IMR-90 (cell line): ENCODE measurements at regions not wholly inside any gene's neighbourhood (a gene's known extent, or its start where the extent isn't known, plus 50 kb on each side); places are given as distances from the start of the nearest gene placed in this dataset.

Source experiments
- ATAC-seq: fragments of 200-7000 bp; cut with Tn5 transposase; 2 replicates; pipeline ENCODE4 v1.9.1; 2020; ENCODE audit warnings: low read depth, mild to moderate bottlenecking, moderate library complexity
- BruUV-seq: library from RNA; stranded (reverse); fragments of 400-500 nt; replicated peaks from 2 replicates; lab custom pipeline; 2021; lab: Mats Ljungman, UMichigan
- CTCF ChIA-PET: fragments of 300-600 bp; formaldehyde crosslinking; extraction: SDS; loops from one replicate; lab custom pipeline; 2021; ENCODE audit warnings: antibody characterized with exemption; lab: Yijun Ruan, JAX
- POLR2A ChIA-PET: fragments of 300-600 bp; sonication (Branson Sonifier 250); formaldehyde crosslinking; loops from one replicate; lab custom pipeline; 2022; ENCODE audit warnings: antibody characterized with exemption; ENCODE audit not compliant: unreplicated experiment; lab: Charles Lee
- DNase-seq: peaks from one replicate; pipeline ENCODE4 v3.0.0; 2013
- H2AFZ ChIP-seq: replicated peaks from 2 replicates; pipeline ENCODE3; 2013; ENCODE audit warnings: low read length, mild to moderate bottlenecking; ENCODE audit not compliant: poor library complexity
- H2AK5ac ChIP-seq: 2 replicates; pipeline ENCODE4 v1.6.1; 2013; ENCODE audit warnings: low read depth, low read length, inconsistent platforms
- H2AK9ac ChIP-seq: replicated peaks from 2 replicates; pipeline ENCODE3; 2013; ENCODE audit warnings: mild to moderate bottlenecking, low read depth, low read length, moderate library complexity; ENCODE audit not compliant: poor library complexity
- H2BK120ac ChIP-seq: 2 replicates; pipeline ENCODE4 v1.6.1; 2013; ENCODE audit warnings: low read depth, low read length, inconsistent platforms
- H2BK15ac ChIP-seq: 3 replicates; pipeline ENCODE4 v1.6.1; 2013; ENCODE audit warnings: low read depth, low read length, inconsistent platforms
- H2BK20ac ChIP-seq: 2 replicates; pipeline ENCODE4 v1.6.1; 2013; ENCODE audit warnings: low read depth, mild to moderate bottlenecking, inconsistent platforms, low read length, moderate library complexity
- H2BK5ac ChIP-seq: 2 replicates; pipeline ENCODE4 v1.6.1; 2013; ENCODE audit warnings: mild to moderate bottlenecking, low read depth, low read length, inconsistent platforms; ENCODE audit not compliant: poor library complexity, severe bottlenecking
- H3K14ac ChIP-seq: replicated peaks from 2 replicates; pipeline ENCODE4 v1.6.1; 2013; ENCODE audit warnings: low read depth, low read length, inconsistent platforms
- H3K18ac ChIP-seq: 2 replicates; pipeline ENCODE4 v1.6.1; 2013; ENCODE audit warnings: low read depth, low read length, control low read depth
- H3K23ac ChIP-seq: 2 replicates; pipeline ENCODE4 v1.6.1; 2013; ENCODE audit warnings: low read depth, low read length, inconsistent platforms
- H3K27ac ChIP-seq: 2 replicates; pipeline ENCODE4 v1.5.1; 2013; ENCODE audit warnings: mild to moderate bottlenecking, control low read depth, low read length; ENCODE audit not compliant: insufficient read depth
- H3K27me3 ChIP-seq: 2 replicates; pipeline ENCODE4 v1.6.1; 2013; ENCODE audit warnings: low read length; ENCODE audit not compliant: control insufficient read depth, insufficient read depth
- H3K36me3 ChIP-seq: 2 replicates; pipeline ENCODE4 v1.6.1; 2013; ENCODE audit warnings: low read length, mixed read lengths; ENCODE audit not compliant: control insufficient read depth, insufficient read depth
- H3K4ac ChIP-seq: 2 replicates; pipeline ENCODE4 v1.6.1; 2013; ENCODE audit warnings: low read depth, low read length, inconsistent platforms
- H3K4me1 ChIP-seq: 2 replicates; pipeline ENCODE4 v1.6.1; 2013; ENCODE audit warnings: low read length, mixed read lengths; ENCODE audit not compliant: control insufficient read depth, insufficient read depth
- H3K4me2 ChIP-seq: 2 replicates; pipeline ENCODE4 v1.6.1; 2013; ENCODE audit warnings: low read depth, mild to moderate bottlenecking, control low read depth, low read length, moderate library complexity
- H3K4me3 ChIP-seq: 2 replicates; pipeline ENCODE4 v1.5.1; 2013; ENCODE audit warnings: low read depth, mild to moderate bottlenecking, control low read depth, low read length, moderate library complexity; ENCODE audit not compliant: insufficient read depth
- H3K56ac ChIP-seq: 2 replicates; pipeline ENCODE4 v1.6.1; 2013; ENCODE audit warnings: low read length, inconsistent platforms; ENCODE audit not compliant: insufficient read depth; ENCODE audit errors: extremely low read depth
- H3K79me1 ChIP-seq, 2 experiments: 2 replicates each; pipeline ENCODE4 v1.6.1; 2013; ENCODE audit warnings: low read length in 2 of 2, inconsistent platforms in 1 of 2, low read depth in 1 of 2
- H3K9ac ChIP-seq: 2 replicates; pipeline ENCODE4 v1.6.1; 2013; ENCODE audit warnings: low read depth, low read length, control low read depth
- H3K9me1 ChIP-seq: 2 replicates; pipeline ENCODE4 v1.6.1; 2013; ENCODE audit warnings: low read length, inconsistent platforms; ENCODE audit not compliant: insufficient read depth
- H3K9me3 ChIP-seq: 2 replicates; pipeline ENCODE4 v1.6.1; 2013; ENCODE audit warnings: low read length; ENCODE audit not compliant: control insufficient read depth, insufficient read depth
- H4K20me1 ChIP-seq: 2 replicates; pipeline ENCODE4 v1.6.1; 2013; ENCODE audit warnings: low read length, inconsistent platforms; ENCODE audit not compliant: insufficient read depth
- H4K5ac ChIP-seq: 2 replicates; pipeline ENCODE4 v1.6.1; 2013; ENCODE audit warnings: mild to moderate bottlenecking, low read depth, low read length, control low read depth
- H4K8ac ChIP-seq, 2 experiments: 2 replicates each; pipeline ENCODE4 v1.6.1; 2013; ENCODE audit warnings: low read depth in 2 of 2, low read length in 2 of 2, control low read depth in 1 of 2, inconsistent platforms in 1 of 2
- H4K91ac ChIP-seq: 2 replicates; pipeline ENCODE4 v1.6.1; 2013; ENCODE audit warnings: low read depth, low read length, inconsistent platforms; ENCODE audit not compliant: insufficient read depth
- BHLHE40 ChIP-seq: fragments of 150-350 bp; IDR thresholded peaks from 2 replicates; pipeline ENCODE4 v1.6.1; 2016; ENCODE audit warnings: mild to moderate bottlenecking, low read depth, low read length
- CHD1 ChIP-seq: IDR thresholded peaks from 2 replicates; pipeline ENCODE4 v1.6.1; 2012; ENCODE audit warnings: low read depth, low read length, improper control_type of control experiment
- FOS ChIP-seq: fragments of 150-350 bp; IDR thresholded peaks from 2 replicates; pipeline ENCODE4 v1.6.1; 2016; ENCODE audit warnings: low read depth, low read length
- MAZ ChIP-seq: IDR thresholded peaks from 2 replicates; pipeline ENCODE4 v1.6.1; 2012; ENCODE audit warnings: low read depth, mild to moderate bottlenecking, low read length, improper control_type of control experiment, moderate library complexity, borderline replicate concordance
- MXI1 ChIP-seq: IDR thresholded peaks from 2 replicates; pipeline ENCODE4 v1.6.1; 2012; ENCODE audit warnings: low read depth, mild to moderate bottlenecking, low read length, moderate library complexity, borderline replicate concordance
- NFE2L2 ChIP-seq: fragments of 150-350 bp; IDR thresholded peaks from 2 replicates; pipeline ENCODE4 v1.6.1; 2016; ENCODE audit warnings: low read depth, mild to moderate bottlenecking, low read length
- POLR2A ChIP-seq: IDR thresholded peaks from 2 replicates; pipeline ENCODE4 v1.6.1; 2012; ENCODE audit warnings: mild to moderate bottlenecking, low read depth, low read length
- RAD21 ChIP-seq: IDR thresholded peaks from 2 replicates; pipeline ENCODE4 v1.6.1; 2012; ENCODE audit warnings: low read length, improper control_type of control experiment
- RCOR1 ChIP-seq: IDR thresholded peaks from 2 replicates; pipeline ENCODE4 v1.6.1; 2012; ENCODE audit warnings: mild to moderate bottlenecking, low read length, improper control_type of control experiment; ENCODE audit not compliant: insufficient replicate concordance
- RFX5 ChIP-seq: IDR thresholded peaks from 2 replicates; pipeline ENCODE4 v1.8.0; 2012; ENCODE audit warnings: low read depth, mild to moderate bottlenecking, low read length, moderate library complexity
- SMC3 ChIP-seq: fragments of 150-350 bp; IDR thresholded peaks from 2 replicates; pipeline ENCODE4 v1.6.1; 2016; ENCODE audit warnings: low read depth, mild to moderate bottlenecking, antibody characterized with exemption, low read length, moderate library complexity
- WGBS, 2 experiments: methylation state at CpG; one replicate each; pipeline versions ENCODE4 v1.1.5 to v1.1.7; 2013; ENCODE audit warnings: missing lambda C conversion rate in 2 of 2; ENCODE audit not compliant: insufficient read length in 1 of 2; ENCODE audit errors: extremely low coverage in 2 of 2; 5-methylcytosine and 5-hydroxymethylcytosine counted together
- dilution Hi-C: fragments of 300-500 bp; cut with HindIII; formaldehyde crosslinking; loops from one replicate; pipeline ENCODE4 v1.14.3; 2018; ENCODE audit warnings: low sequenced_read_pairs; ENCODE audit not compliant: unreplicated experiment
- in situ Hi-C: fragments of 300-500 bp; cut with MboI; formaldehyde crosslinking; loops from 3 replicates; pipeline ENCODE4 v1.14.3; 2019; ENCODE audit warnings: low sequenced_read_pairs, inconsistent platforms, mixed read lengths
- intact Hi-C: fragments of 100-400 bp; cut with micrococcal nuclease; formaldehyde crosslinking; loops from 2 replicates; pipeline ENCODE4 v1.10.0; 2022

GRCh38 chr6:166839569-166839968 is 116.8 kb downstream of the RNASET2 start:
- Histone ChIP-seq H2AK5ac (no peak overlapping the region), H2AFZ (no peak overlapping the region), H3K4ac (no peak overlapping the region), H3K79me1 (no peaks in the 10 kb centered on the region), H3K4me3 (no peak overlapping the region), H3K14ac (no peak overlapping the region), H2BK15ac (no peak overlapping the region), H3K27ac (no peak overlapping the region), H2BK120ac (no peak overlapping the region), H4K5ac (no peak overlapping the region), H3K9ac (no peak overlapping the region), H3K23ac (no peak overlapping the region), H4K8ac (no peak overlapping the region), H2BK5ac (no peak overlapping the region), H4K91ac (no peak overlapping the region), H3K56ac (no peak overlapping the region), H3K27me3 (no peaks in the 10 kb centered on the region), H3K4me1 (no peaks in the 10 kb centered on the region), H2AK9ac (no peak overlapping the region), H3K18ac (no peak overlapping the region), H3K9me1 (no peaks in the 10 kb centered on the region), H3K9me3 (peaks cover 5% of the 10 kb centered on the region; the same call in 1 of the 2 replicates), H3K4me2 (no peak overlapping the region), H4K20me1 (no peaks in the 10 kb centered on the region), H3K36me3 (no peaks in the 10 kb centered on the region), H2BK20ac (no peak overlapping the region)
- no peak for DNase-seq
- dilution Hi-C loops: no loop called here
- POLR2A ChIA-PET: no interaction called here
- in situ Hi-C loops: no loop called here
- no peak for ATAC-seq
- CTCF ChIA-PET: no interaction called here
- no TSS peak for BruUV-seq
- TF ChIP-seq FOS (no peak), BHLHE40 (no peak), RAD21 (no peak), MAZ (no peak), NFE2L2 (no peak), SMC3 (no peak), RFX5 (no peak), POLR2A (no peak), CHD1 (no peak), MXI1 (no peak), RCOR1 (no peak)
- intact Hi-C loops: no loop called here
- WGBS, 2 experiments: no CpG with 5 or more reads among the region's 3 CpGs
